Endothelial cell of umbilical vein (primary cell): ENCODE measurements at regions not wholly inside any gene's neighbourhood (a gene's known extent, or its start where the extent isn't known, plus 50 kb on each side); places are given as distances from the start of the nearest gene placed in this dataset.

Source experiments
- BruUV-seq: library from RNA; stranded (reverse); fragments of 400-500 nt; replicated peaks from 2 replicates; lab custom pipeline; 2021; lab: Mats Ljungman, UMichigan
- CTCF ChIA-PET: fragments of 300-600, 350-600 bp; sonication (Branson Sonifier 250); formaldehyde crosslinking; loops from one replicate; lab custom pipeline; 2021; ENCODE audit warnings: antibody characterized with exemption, inconsistent platforms; lab: Charles Lee
- POLR2A ChIA-PET: fragments of 300-600, 350-600 bp; sonication (Branson Sonifier 250); formaldehyde crosslinking; loops from one replicate; lab custom pipeline; 2021; ENCODE audit warnings: antibody characterized with exemption, inconsistent platforms; lab: Charles Lee
- DNase-seq: peaks from one replicate; pipeline ENCODE4 v3.0.0-alpha.2; 2011; ENCODE audit warnings: low read depth, low spot score
- FAIRE-seq: peaks from 2 replicates; lab custom pipeline; 2011; peaks lifted over from hg19 to GRCh38; lab: Jason Lieb, UNC
- H2AFZ ChIP-seq: 2 replicates; pipeline ENCODE4 v1.6.0; 2012; ENCODE audit warnings: low read depth, low read length, control low read depth, inconsistent platforms
- H3K27ac ChIP-seq: 2 replicates; pipeline ENCODE4 v1.5.1; 2011; ENCODE audit warnings: low read depth, mild to moderate bottlenecking, control low read depth, low read length, moderate library complexity; ENCODE audit not compliant: insufficient read depth
- H3K27me3 ChIP-seq, 2 experiments: 2 replicates each; pipeline versions ENCODE4 v1.6.0 to v1.6.1; 2011; ENCODE audit warnings: low read length in 2 of 2, mixed read lengths in 1 of 2; ENCODE audit not compliant: control insufficient read depth in 2 of 2, insufficient read depth in 2 of 2
- H3K36me3 ChIP-seq, 2 experiments: 2 replicates in 1 of 2; 3 replicates in 1 of 2; pipeline ENCODE4 v1.5.1; 2011; ENCODE audit warnings: low read length in 2 of 2, mild to moderate bottlenecking in 1 of 2, moderate library complexity in 1 of 2; ENCODE audit not compliant: control insufficient read depth in 2 of 2, insufficient read depth in 2 of 2; ENCODE audit errors: extremely low read depth in 1 of 2
- H3K4me1 ChIP-seq: 3 replicates; pipeline ENCODE4 v1.5.1; 2011; ENCODE audit warnings: mild to moderate bottlenecking, low read length; ENCODE audit not compliant: control insufficient read depth, insufficient read depth; ENCODE audit errors: extremely low read depth
- H3K4me2 ChIP-seq: 2 replicates; pipeline ENCODE4 v1.6.1; 2011; ENCODE audit warnings: low read length, control low read depth, mixed read lengths; ENCODE audit not compliant: insufficient read depth
- H3K4me3 ChIP-seq, 3 experiments: fragments of 200-600 bp in 1 of 3; sonication (generic), shearing (Covaris generic) in 1 of 3; replicated peaks in 1 of 3; 2 replicates each; pipeline ENCODE4 v1.5.1; 2011 to 2016; ENCODE audit warnings: control low read depth in 3 of 3, low read length in 3 of 3, mild to moderate bottlenecking in 2 of 3, inconsistent platforms in 1 of 3, low read depth in 1 of 3, moderate library complexity in 1 of 3; ENCODE audit not compliant: insufficient read depth in 1 of 3
- H3K79me2 ChIP-seq: 2 replicates; pipeline ENCODE4 v1.6.0; 2012; ENCODE audit warnings: low read length, inconsistent platforms; ENCODE audit not compliant: control insufficient read depth, insufficient read depth
- H3K9ac ChIP-seq: replicated peaks from 2 replicates; pipeline ENCODE3; 2011; ENCODE audit warnings: low read length, control low read depth; ENCODE audit not compliant: insufficient read depth; ENCODE audit errors: extremely low read depth
- H3K9me1 ChIP-seq: replicated peaks from 3 replicates; pipeline ENCODE4 v1.6.0; 2011; ENCODE audit warnings: mild to moderate bottlenecking, low read length; ENCODE audit not compliant: control insufficient read depth, insufficient read depth; ENCODE audit errors: extremely low read depth
- H3K9me3 ChIP-seq: replicated peaks from 2 replicates; pipeline ENCODE4 v1.5.1; 2012; ENCODE audit warnings: low read length, inconsistent platforms; ENCODE audit not compliant: control insufficient read depth, insufficient read depth
- H4K20me1 ChIP-seq: replicated peaks from 2 replicates; pipeline ENCODE3; 2011; ENCODE audit warnings: mild to moderate bottlenecking, low read length; ENCODE audit not compliant: control insufficient read depth, insufficient read depth; ENCODE audit errors: extremely low read depth
- EZH2 ChIP-seq: IDR thresholded peaks from 2 replicates; pipeline ENCODE4 v1.6.1; 2012; ENCODE audit warnings: borderline replicate concordance, low read depth, mild to moderate bottlenecking, moderate library complexity, low read length, inconsistent platforms; ENCODE audit not compliant: severe bottlenecking
- FOS ChIP-seq: IDR thresholded peaks from 2 replicates; pipeline ENCODE4 v1.6.1; 2011; ENCODE audit warnings: mild to moderate bottlenecking, low read length, moderate library complexity, borderline replicate concordance; ENCODE audit not compliant: insufficient read depth
- GATA2 ChIP-seq: IDR thresholded peaks from 2 replicates; pipeline ENCODE4 v1.7.0; 2011; ENCODE audit warnings: low read depth, mild to moderate bottlenecking, moderate library complexity, mixed read lengths, low read length; ENCODE audit not compliant: insufficient read length, insufficient read depth
- JUN ChIP-seq: IDR thresholded peaks from 2 replicates; pipeline ENCODE4 v1.6.1; 2011; ENCODE audit warnings: borderline replicate concordance, low read depth; ENCODE audit not compliant: insufficient read length, insufficient read depth
- MYC ChIP-seq: IDR thresholded peaks from one replicate; pipeline ENCODE4 v1.6.1; 2011; ENCODE audit warnings: mild to moderate bottlenecking, low read depth, low read length
- POLR2A ChIP-seq: IDR thresholded peaks from 2 replicates; pipeline ENCODE4 v1.6.1; 2012; ENCODE audit warnings: low read depth, mild to moderate bottlenecking, control low read depth, low read length
- POLR2AphosphoS5 ChIP-seq: IDR thresholded peaks from 2 replicates; pipeline ENCODE4 v1.6.1; 2012; ENCODE audit warnings: low read depth, mild to moderate bottlenecking, control low read depth, low read length, moderate library complexity; ENCODE audit not compliant: insufficient read depth
- dilution Hi-C: fragments of 300-500 bp; cut with MboI; formaldehyde crosslinking; loops from one replicate; pipeline ENCODE4 v1.15.0; 2019; ENCODE audit warnings: low sequenced_read_pairs; ENCODE audit not compliant: extremely low pct_ligation_motif_present
- intact Hi-C: fragments of 100-400 bp; cut with micrococcal nuclease; formaldehyde crosslinking; loops from one replicate; pipeline ENCODE4 v1.10.0; 2022
- TF ChIP-seq, protein P1 (sequence below): IDR thresholded peaks from 2 replicates; pipeline ENCODE4 v1.6.1; 2011; ENCODE audit not compliant: insufficient read depth, insufficient read length
- TF ChIP-seq, protein P2 (sequence below), 2 donors: IDR thresholded peaks; 1 replicate in 1 of 2; 2 replicates in 1 of 2; pipeline ENCODE4 v1.5.1; 2011; ENCODE audit warnings: low read length in 2 of 2, mild to moderate bottlenecking in 2 of 2, moderate library complexity in 2 of 2, control low read depth in 1 of 2, inconsistent platforms in 1 of 2, low read depth in 1 of 2; ENCODE audit not compliant: insufficient read depth in 1 of 2; ENCODE audit errors: extremely low read depth in 1 of 2

DNA sequence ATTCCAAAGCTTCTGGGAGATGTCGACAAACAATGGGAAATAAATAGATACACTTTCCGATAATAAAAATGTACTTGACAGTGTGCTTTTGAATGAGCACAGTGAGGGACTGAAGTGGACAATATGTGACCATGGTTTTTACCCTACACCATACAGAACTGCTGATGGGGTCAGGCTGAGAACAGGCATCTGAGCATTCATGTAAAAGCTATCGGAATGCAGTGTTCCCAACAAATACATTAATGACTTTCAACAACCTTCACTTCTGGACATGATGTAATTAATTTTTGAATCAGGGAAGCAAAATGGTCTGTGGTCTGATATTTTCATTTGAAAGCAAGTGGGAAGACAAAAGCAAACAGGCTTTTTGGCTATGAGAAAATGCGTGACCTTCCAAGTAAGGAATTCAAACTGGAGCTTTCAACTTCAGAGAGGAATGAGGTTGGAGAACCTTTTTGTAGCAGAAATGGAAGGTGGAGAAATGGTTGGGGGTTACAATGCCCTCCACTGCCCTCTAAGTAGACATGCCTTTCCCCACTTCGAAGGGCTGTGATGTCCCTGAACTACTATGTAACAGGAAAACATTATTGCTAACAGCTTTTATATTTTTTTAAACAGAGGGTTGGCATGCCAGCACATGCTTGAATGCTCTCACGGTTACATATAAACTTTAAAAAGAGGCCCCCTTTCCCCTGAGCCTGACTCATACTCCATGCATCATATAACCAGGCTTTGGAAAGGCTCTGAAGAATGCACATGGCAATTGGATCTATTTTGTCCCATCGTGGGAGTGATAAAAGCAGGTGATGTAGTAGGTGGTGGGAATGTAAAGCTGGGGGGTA is 203.5 kb upstream of the CITED2 start:
- dilution Hi-C loops (no loop called here), intact Hi-C loops (no loop called here)
- no peak overlapping the region for H2AFZ ChIP-seq
- H3K4me1 ChIP-seq, result no peaks in the 10 kb centered on the region
- no peak overlapping the region for H3K4me3 ChIP-seq
- no peak overlapping the region for H3K9ac ChIP-seq
- H3K4me2 ChIP-seq, result no peak overlapping the region
- FAIRE-seq, result no peak
- no peak for DNase-seq
- H3K27ac ChIP-seq, result no peak overlapping the region
- no peaks in the 10 kb centered on the region for H3K27me3 ChIP-seq
- BruUV-seq, result no TSS peak
- H3K9me1 ChIP-seq, result no peaks in the 10 kb centered on the region
- TF ChIP-seq EZH2, result no peak
- TF ChIP-seq FOS, result no peak
- TF ChIP-seq JUN, result no peak
- TF ChIP-seq, protein P1, sequence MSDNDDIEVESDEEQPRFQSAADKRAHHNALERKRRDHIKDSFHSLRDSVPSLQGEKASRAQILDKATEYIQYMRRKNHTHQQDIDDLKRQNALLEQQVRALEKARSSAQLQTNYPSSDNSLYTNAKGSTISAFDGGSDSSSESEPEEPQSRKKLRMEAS, result no peak
- no peak for TF ChIP-seq GATA2
- no peak for TF ChIP-seq POLR2AphosphoS5
- no peak for TF ChIP-seq POLR2A
- TF ChIP-seq MYC, result no peak
- TF ChIP-seq, protein P2, sequence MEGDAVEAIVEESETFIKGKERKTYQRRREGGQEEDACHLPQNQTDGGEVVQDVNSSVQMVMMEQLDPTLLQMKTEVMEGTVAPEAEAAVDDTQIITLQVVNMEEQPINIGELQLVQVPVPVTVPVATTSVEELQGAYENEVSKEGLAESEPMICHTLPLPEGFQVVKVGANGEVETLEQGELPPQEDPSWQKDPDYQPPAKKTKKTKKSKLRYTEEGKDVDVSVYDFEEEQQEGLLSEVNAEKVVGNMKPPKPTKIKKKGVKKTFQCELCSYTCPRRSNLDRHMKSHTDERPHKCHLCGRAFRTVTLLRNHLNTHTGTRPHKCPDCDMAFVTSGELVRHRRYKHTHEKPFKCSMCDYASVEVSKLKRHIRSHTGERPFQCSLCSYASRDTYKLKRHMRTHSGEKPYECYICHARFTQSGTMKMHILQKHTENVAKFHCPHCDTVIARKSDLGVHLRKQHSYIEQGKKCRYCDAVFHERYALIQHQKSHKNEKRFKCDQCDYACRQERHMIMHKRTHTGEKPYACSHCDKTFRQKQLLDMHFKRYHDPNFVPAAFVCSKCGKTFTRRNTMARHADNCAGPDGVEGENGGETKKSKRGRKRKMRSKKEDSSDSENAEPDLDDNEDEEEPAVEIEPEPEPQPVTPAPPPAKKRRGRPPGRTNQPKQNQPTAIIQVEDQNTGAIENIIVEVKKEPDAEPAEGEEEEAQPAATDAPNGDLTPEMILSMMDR (IDR thresholded peaks at IDR 0.05; ENCODE audit: extremely low read depth in 1 of 2, insufficient read depth in 1 of 2, low read depth in 1 of 2, low read length in 2 of 2), result no peak
- no peaks in the 10 kb centered on the region for H3K9me3 ChIP-seq
- ChIA-PET CTCF (interaction anchor here (0.9 to 1.3 kb wide), 4 partner anchors 9 to 747 kb away, joined by 3 read pairs; partner anchors contain the start of gene CITED2), POLR2A (no interaction called here)
- no peaks in the 10 kb centered on the region for H4K20me1 ChIP-seq
- no peaks in the 10 kb centered on the region for H3K36me3 ChIP-seq
- H3K79me2 ChIP-seq, result no peaks in the 10 kb centered on the region
